Stromal cell of bone marrow (primary cell): ENCODE measurements at regions not wholly inside any gene's neighbourhood (a gene's known extent, or its start where the extent isn't known, plus 50 kb on each side); places are given as distances from the start of the nearest gene placed in this dataset.
"Not testable (repeated sequence)": the region's sequence is repeated elsewhere in the genome, so short reads cannot be mapped to it uniquely, and the experiment has no call there.

ENCODE experiments used
- DNase-seq: peaks from one replicate; pipeline ENCODE4 v3.0.0-alpha.2; 2012; ENCODE audit warnings: low read depth

GRCh38 chr5:164998590-164998989, 1493.2 kb downstream of the MAT2B start:
- no peak for DNase-seq

GRCh38 chr5:165000479-165001190, 1495.2 kb downstream of the MAT2B start:
- DNase-seq, result no peak

- DNase-seq, result no peak
Measured at GRCh38 chr5:165003283-165003682, 1497.9 kb downstream of the MAT2B start.

DNA sequence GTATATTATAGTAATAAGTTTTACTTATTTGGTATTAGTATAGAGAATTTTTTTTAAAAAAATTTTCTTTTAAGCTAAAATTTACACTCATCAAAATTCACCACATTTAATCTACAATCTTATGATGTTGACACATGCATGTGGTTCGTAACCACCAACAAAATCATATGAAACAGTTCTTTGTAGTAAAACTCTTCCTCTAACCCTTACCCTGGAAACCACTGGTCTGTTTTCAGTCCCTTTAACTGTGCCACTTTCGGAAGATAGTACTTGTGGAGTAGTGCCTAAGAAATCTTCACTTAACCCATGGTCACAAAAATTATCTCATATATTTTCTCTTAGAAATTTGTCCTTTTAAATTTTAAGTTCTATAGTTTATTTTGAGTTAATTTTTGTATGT, 1498.8 kb downstream of the MAT2B start:
- DNase-seq, result no peak

DNA sequence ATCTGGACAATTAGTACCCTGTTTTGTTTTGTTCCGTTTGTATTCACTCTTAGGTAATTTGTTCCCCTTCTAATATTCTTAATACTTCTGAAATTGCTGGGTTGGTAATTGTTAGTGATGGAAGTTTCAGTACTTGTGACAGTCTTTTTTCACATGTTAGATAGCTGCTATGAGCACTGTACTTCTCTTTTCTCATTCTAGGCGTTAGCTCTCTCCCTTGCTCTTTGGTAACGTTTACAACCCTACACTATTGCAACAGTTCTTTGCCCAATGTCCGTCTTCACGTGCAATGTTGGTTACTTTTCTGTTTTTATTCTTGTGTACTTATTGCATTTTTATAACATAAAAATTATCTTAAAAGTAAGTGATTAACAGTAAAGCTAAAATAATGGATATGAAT, 1509.0 kb downstream of the MAT2B start:
- DNase-seq, result no peak

DNA sequence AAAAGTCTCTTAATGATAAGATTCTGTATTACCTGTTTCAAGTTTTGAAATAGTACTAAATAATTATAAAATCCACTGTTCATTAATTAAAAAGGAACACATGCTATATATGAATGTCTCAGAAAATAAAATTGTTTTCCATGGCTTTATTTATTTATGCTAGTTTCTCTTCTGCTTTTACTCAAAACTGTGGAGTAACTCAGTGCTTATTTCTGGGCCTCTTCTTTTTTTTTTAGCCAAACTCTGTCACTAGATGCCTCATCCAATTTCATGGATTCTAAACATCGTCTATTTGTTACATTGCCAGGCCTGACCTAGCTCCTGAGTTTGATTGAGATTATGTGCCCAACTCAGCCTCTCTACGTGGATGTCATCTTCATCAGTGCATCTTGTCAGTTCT, 1509.7 kb downstream of the MAT2B start:
- no peak for DNase-seq

- no peak for DNase-seq
Measured at GRCh38 chr5:165015547-165015946, 1510.1 kb downstream of the MAT2B start.

GRCh38 chr5:165026971-165027370, 1521.6 kb downstream of the MAT2B start:
- no peak for DNase-seq

GRCh38 chr5:165028356-165028755, 1522.9 kb downstream of the MAT2B start:
- DNase-seq, result no peak

DNA sequence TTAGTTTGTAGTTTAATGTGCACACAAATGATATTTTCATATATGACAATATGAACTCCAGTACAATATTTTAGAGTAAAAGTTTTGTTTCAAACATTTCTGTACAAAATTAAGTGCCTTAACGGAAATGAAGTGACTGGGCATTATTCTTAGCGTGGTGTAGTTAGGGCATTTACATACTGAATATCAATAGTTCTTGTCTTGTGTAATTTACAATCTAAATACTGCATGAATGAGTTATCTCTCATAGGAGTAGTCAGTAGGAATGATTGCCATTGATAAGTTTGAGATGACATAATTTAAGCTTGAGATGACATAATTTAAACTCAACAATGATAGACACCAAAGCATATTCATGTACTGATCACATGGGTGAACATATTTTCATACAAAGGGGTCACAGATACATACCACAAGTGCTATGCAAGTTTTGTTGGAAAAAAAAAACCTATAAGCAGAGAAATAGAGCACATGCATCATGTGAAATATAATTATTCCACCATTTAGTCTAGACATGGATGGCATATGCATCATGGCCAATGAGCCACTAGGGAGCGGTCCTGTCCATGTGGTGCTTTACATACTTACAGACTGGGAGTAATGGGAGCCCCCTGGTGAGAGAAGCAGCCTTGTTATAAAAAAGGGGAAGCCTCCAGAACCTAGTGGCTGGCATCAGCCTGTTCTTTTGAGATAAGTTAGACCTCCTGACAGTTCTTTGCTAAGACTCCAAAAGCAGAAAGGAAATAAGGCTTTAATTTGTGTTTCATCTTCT, 1523.9 kb downstream of the MAT2B start:
- DNase-seq, result no peak

- DNase-seq, result no peak
Measured at GRCh38 chr5:165030971-165031370, 1525.6 kb downstream of the MAT2B start.

- no peak for DNase-seq
Measured at GRCh38 chr5:165031371-165031770, 1526.0 kb downstream of the MAT2B start.

GRCh38 chr5:165035520-165035919, 1530.1 kb downstream of the MAT2B start:
- DNase-seq, result no peak

- DNase-seq, result no peak
Measured at GRCh38 chr5:165039748-165040147, 1534.3 kb downstream of the MAT2B start.

DNA sequence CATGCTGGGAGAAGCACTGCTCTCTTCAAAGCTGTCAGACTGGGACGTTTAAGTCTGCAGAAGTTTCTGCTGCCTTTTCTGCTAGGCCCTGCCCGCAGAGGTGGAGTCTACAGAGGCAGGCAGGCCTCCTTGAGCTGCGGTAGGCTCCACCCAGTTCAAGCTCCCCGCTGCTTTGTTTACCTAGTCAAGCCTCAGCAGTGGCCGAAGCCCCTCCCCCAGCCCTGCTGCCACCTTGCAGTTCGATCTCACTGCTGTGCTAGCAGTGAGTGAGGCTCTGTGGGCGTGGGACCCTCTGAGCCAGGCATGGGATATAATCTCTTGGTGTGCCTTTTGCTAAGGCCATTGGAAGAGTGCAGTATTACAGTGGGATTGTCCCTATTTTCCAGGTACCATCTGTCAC, 1540.5 kb downstream of the MAT2B start:
- not testable (repeated sequence) for DNase-seq

GRCh38 chr5:165055476-165055875, 1550.1 kb downstream of the MAT2B start:
- DNase-seq, result peak; percentile 1

DNA sequence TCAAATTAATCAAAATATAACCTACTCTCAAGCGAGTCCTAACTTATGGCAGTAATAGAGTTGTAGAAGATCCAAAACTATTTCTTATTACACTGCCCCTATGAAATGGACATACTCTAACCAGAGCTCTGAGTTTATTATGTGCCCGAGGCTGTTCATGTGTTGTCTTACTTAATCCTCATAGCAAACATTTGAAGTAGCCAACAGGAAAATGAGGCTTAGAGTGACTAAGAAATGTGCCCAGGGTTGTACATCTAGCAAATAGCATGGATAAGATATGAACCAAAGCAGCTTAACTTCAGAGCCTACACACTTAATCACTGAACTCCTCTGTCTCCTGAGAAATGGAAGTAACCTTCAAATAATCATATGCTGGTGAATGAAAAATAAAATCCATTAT, 1551.7 kb downstream of the MAT2B start:
- DNase-seq, result no peak

DNA sequence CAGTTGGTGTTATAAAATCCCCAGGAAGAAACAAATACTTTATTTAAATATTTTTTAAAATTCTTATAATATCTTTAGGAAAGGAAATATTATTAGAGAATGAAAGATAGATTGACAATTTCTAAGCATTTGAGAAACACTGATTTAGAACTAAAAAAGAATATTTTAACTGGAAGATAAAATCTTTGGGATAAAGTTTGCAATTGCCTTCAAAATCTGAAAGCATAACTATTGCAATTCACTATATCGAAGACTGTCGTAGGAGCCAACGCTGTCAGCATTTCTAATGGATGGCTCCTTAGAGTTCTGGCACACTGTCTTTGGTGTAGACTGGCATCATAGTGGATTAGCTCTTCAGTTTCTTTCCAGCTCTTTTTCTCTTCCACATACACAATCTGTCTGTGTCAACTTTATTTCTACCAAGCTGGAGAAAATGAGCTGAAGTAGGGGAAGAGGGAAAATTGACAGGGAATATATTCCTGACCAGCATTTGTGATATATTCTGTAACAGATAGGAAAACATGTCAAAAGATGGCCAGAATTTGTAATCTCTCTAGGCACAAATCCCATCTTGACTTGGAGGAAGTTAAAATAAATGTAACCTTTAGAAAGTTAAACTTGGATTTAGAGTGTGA, 1561.4 kb downstream of the MAT2B start:
- DNase-seq, result no peak

- no peak for DNase-seq
Measured at GRCh38 chr5:165076686-165077085, 1571.3 kb downstream of the MAT2B start.

GRCh38 chr5:165079389-165079788, 1574.0 kb downstream of the MAT2B start:
- no peak for DNase-seq

- no peak for DNase-seq
Measured at GRCh38 chr5:165083394-165083793, 1578.0 kb downstream of the MAT2B start.

- DNase-seq, result no peak
Measured at GRCh38 chr5:165086465-165086864, 1581.0 kb downstream of the MAT2B start.

DNA sequence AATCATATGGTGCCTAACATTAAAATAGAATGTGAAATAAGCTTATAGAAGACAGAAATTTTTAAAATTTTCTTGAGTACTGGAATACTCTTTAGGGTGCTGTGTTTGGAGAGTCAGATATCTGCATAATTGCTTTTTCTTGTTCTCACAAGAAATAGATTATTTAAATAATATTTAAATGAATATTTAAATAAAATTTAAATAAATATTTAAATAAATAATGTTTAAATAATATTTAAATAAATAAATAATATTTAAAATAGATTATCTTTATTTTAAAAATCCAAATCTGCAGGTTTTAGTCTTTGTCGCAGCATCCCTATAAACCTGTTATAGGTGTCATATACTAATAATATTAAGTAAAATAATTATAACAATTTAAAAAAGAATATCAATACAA, 1589.4 kb downstream of the MAT2B start:
- no peak for DNase-seq
